Duodenal mucosa (tissue), 2 donors: ENCODE measurements at regions not wholly inside any gene's neighbourhood (a gene's known extent, or its start where the extent isn't known, plus 50 kb on each side); places are given as distances from the start of the nearest gene placed in this dataset.
"Not testable (repeated sequence)": the region's sequence is repeated elsewhere in the genome, so short reads cannot be mapped to it uniquely, and the experiment has no call there.

Experiments
- H3K27ac ChIP-seq: one replicate; pipeline ENCODE4 v1.7.0; 2013; ENCODE audit warnings: low read depth, low read length
- H3K27me3 ChIP-seq, 2 donors: one replicate each; pipeline ENCODE4 v1.7.0; 2013; ENCODE audit warnings: low read length in 2 of 2, control low read depth in 1 of 2; ENCODE audit not compliant: insufficient read depth in 2 of 2, control insufficient read depth in 1 of 2
- H3K36me3 ChIP-seq, 2 donors: one replicate each; pipeline ENCODE4 v1.7.0; 2013; ENCODE audit warnings: low read length in 2 of 2, control low read depth in 1 of 2; ENCODE audit not compliant: insufficient read depth in 2 of 2, control insufficient read depth in 1 of 2
- H3K4me1 ChIP-seq, 2 donors: one replicate each; pipeline ENCODE4 v1.7.0; 2013; ENCODE audit warnings: low read length in 2 of 2, control low read depth in 1 of 2; ENCODE audit not compliant: insufficient read depth in 2 of 2, control insufficient read depth in 1 of 2
- H3K4me3 ChIP-seq, 2 donors: one replicate each; pipeline ENCODE4 v1.7.0; 2013; ENCODE audit warnings: low read length in 2 of 2, low read depth in 1 of 2
- H3K9ac ChIP-seq, 2 donors: one replicate each; pipeline ENCODE4 v1.7.0; 2013; ENCODE audit warnings: low read length in 2 of 2, low read depth in 1 of 2
- H3K9me3 ChIP-seq, 2 donors: one replicate each; pipeline ENCODE4 v1.7.0; 2013; ENCODE audit warnings: low read length in 2 of 2, control low read depth in 1 of 2; ENCODE audit not compliant: control insufficient read depth in 1 of 2

GRCh38 chr7:65453341-65454030, 79.8 kb downstream of the ZNF92 start:
- Histone ChIP-seq H3K4me3 (no peak overlapping the region), H3K36me3 (no peaks in the 10 kb centered on the region), H3K4me1 (no peaks in the 10 kb centered on the region), H3K9me3 (no peaks in the 10 kb centered on the region), H3K9ac (no peak overlapping the region), H3K27ac (no peak overlapping the region), H3K27me3 (no peaks in the 10 kb centered on the region)

- H3K9ac ChIP-seq = no peak overlapping the region
- no peaks in the 10 kb centered on the region for H3K9me3 ChIP-seq
- no peaks in the 10 kb centered on the region for H3K36me3 ChIP-seq
- no peak overlapping the region for H3K27ac ChIP-seq
- no peaks in the 10 kb centered on the region for H3K4me1 ChIP-seq
- H3K4me3 ChIP-seq = no peak overlapping the region
- H3K27me3 ChIP-seq = no peaks in the 10 kb centered on the region
Measured at GRCh38 chr7:65454469-65454868, 80.8 kb downstream of the ZNF92 start.

GRCh38 chr7:65455050-65455449, 81.4 kb downstream of the ZNF92 start:
- H3K9me3 ChIP-seq, H3K27me3 ChIP-seq, H3K27ac ChIP-seq, H3K4me3 ChIP-seq, H3K4me1 ChIP-seq, H3K9ac ChIP-seq, H3K36me3 ChIP-seq: not testable (repeated sequence)

GRCh38 chr7:65457705-65458104, 84.0 kb downstream of the ZNF92 start:
- no peaks in the 10 kb centered on the region for H3K4me1 ChIP-seq
- no peak overlapping the region for H3K9ac ChIP-seq
- no peaks in the 10 kb centered on the region for H3K9me3 ChIP-seq
- no peaks in the 10 kb centered on the region for H3K27me3 ChIP-seq
- no peak overlapping the region for H3K4me3 ChIP-seq
- H3K27ac ChIP-seq = no peak overlapping the region
- H3K36me3 ChIP-seq = no peaks in the 10 kb centered on the region

GRCh38 chr7:65459438-65459837, 85.8 kb downstream of the ZNF92 start:
- no peaks in the 10 kb centered on the region for H3K9me3 ChIP-seq
- no peaks in the 10 kb centered on the region for H3K27me3 ChIP-seq
- no peak overlapping the region for H3K9ac ChIP-seq
- no peak overlapping the region for H3K4me3 ChIP-seq
- no peak overlapping the region for H3K27ac ChIP-seq
- no peaks in the 10 kb centered on the region for H3K36me3 ChIP-seq
- no peaks in the 10 kb centered on the region for H3K4me1 ChIP-seq

GRCh38 chr7:65462148-65462716, 88.6 kb downstream of the ZNF92 start:
- no peaks in the 10 kb centered on the region for H3K36me3 ChIP-seq
- H3K9me3 ChIP-seq = no peaks in the 10 kb centered on the region
- H3K4me3 ChIP-seq = no peak overlapping the region
- no peak overlapping the region for H3K27ac ChIP-seq
- no peak overlapping the region for H3K9ac ChIP-seq
- H3K4me1 ChIP-seq = no peaks in the 10 kb centered on the region
- no peaks in the 10 kb centered on the region for H3K27me3 ChIP-seq

GRCh38 chr7:65463184-65463583, 89.5 kb downstream of the ZNF92 start:
- Histone ChIP-seq H3K4me1 (no peaks in the 10 kb centered on the region), H3K4me3 (no peak overlapping the region), H3K36me3 (no peaks in the 10 kb centered on the region), H3K27me3 (no peaks in the 10 kb centered on the region), H3K27ac (no peak overlapping the region), H3K9me3 (no peaks in the 10 kb centered on the region), H3K9ac (no peak overlapping the region)

- not testable (repeated sequence) for H3K4me3 ChIP-seq, H3K27me3 ChIP-seq
Measured at GRCh38 chr7:65469919-65470558, 96.4 kb downstream of the ZNF92 start.

GRCh38 chr7:65471587-65471986, 97.9 kb downstream of the ZNF92 start:
- H3K27ac ChIP-seq = no peak overlapping the region

More at GRCh38 chr7:65469919-65470558, 96.4 kb downstream of the ZNF92 start:
- H3K36me3 ChIP-seq, H3K27ac ChIP-seq, H3K4me1 ChIP-seq, H3K9ac ChIP-seq, H3K9me3 ChIP-seq: not testable (repeated sequence)

GRCh38 chr7:65475040-65475726, 101.5 kb downstream of the ZNF92 start:
- no peaks in the 10 kb centered on the region for H3K9me3 ChIP-seq
- peaks cover 0 to 5% of the 10 kb centered on the region in 2 donors for H3K4me1 ChIP-seq
- no peak overlapping the region for H3K4me3 ChIP-seq
- H3K36me3 ChIP-seq = no peaks in the 10 kb centered on the region
- H3K27ac ChIP-seq = no peak overlapping the region
- no peak overlapping the region for H3K9ac ChIP-seq
- no peaks in the 10 kb centered on the region for H3K27me3 ChIP-seq

More at GRCh38 chr7:65471587-65471986, 97.9 kb downstream of the ZNF92 start:
- Histone ChIP-seq H3K4me3 (no peak overlapping the region), H3K9me3 (no peaks in the 10 kb centered on the region), H3K4me1 (peaks cover 0 to 5% of the 10 kb centered on the region in 2 donors), H3K9ac (no peak overlapping the region), H3K27me3 (no peaks in the 10 kb centered on the region), H3K36me3 (no peaks in the 10 kb centered on the region)
